Stimulated activated naive CD8-positive, alpha-beta T cell treated with anti-CD3 and anti-CD28 coated beads, Interleukin-15, Interleukin-2, amounts not matched to agents 100 ng/mL and 50 ng/mL, for 24 hours (primary cell): ENCODE measurements at regions not wholly inside any gene's neighbourhood (a gene's known extent, or its start where the extent isn't known, plus 50 kb on each side); places are given as distances from the start of the nearest gene placed in this dataset.
"Not testable (repeated sequence)": the region's sequence is repeated elsewhere in the genome, so short reads cannot be mapped to it uniquely, and the experiment has no call there.

Source experiments
- H3K27ac Mint-ChIP-seq: one replicate; pipeline ENCODE4 v1.8.0; 2021; ENCODE audit warnings: mild to moderate bottlenecking, mixed read lengths
- H3K27me3 Mint-ChIP-seq: one replicate; pipeline ENCODE4 v1.8.0; 2021; ENCODE audit warnings: mixed read lengths
- H3K36me3 Mint-ChIP-seq: one replicate; pipeline ENCODE4 v1.8.0; 2021; ENCODE audit warnings: low read depth, mixed read lengths
- H3K4me1 Mint-ChIP-seq: one replicate; pipeline ENCODE4 v1.8.0; 2021; ENCODE audit warnings: low read depth, mixed read lengths
- H3K4me3 Mint-ChIP-seq: one replicate; pipeline ENCODE4 v1.8.0; 2021; ENCODE audit warnings: mild to moderate bottlenecking, mixed read lengths
- H3K9me3 Mint-ChIP-seq: one replicate; pipeline ENCODE4 v1.8.0; 2021; ENCODE audit warnings: mixed read lengths

GRCh38 chr3:20576228-20576627, 390.2 kb upstream of the SGO1 start:
- Mint-ChIP-seq H3K36me3 (no peaks in the 10 kb centered on the region), H3K27me3 (no peaks in the 10 kb centered on the region), H3K9me3 (peaks cover 4% of the 10 kb centered on the region), H3K4me3 (no peak overlapping the region), H3K4me1 (no peaks in the 10 kb centered on the region), H3K27ac (no peak overlapping the region)

- Mint-ChIP-seq H3K4me1 (no peaks in the 10 kb centered on the region), H3K27me3 (no peaks in the 10 kb centered on the region), H3K4me3 (no peak overlapping the region), H3K27ac (no peak overlapping the region), H3K36me3 (no peaks in the 10 kb centered on the region), H3K9me3 (peaks cover 4% of the 10 kb centered on the region)
Measured at GRCh38 chr3:20575146-20575545, 389.1 kb upstream of the SGO1 start.

GRCh38 chr3:20574746-20575145, 388.7 kb upstream of the SGO1 start:
- H3K36me3 Mint-ChIP-seq: no peaks in the 10 kb centered on the region
- H3K9me3 Mint-ChIP-seq: peaks cover 4% of the 10 kb centered on the region
- no peak overlapping the region for H3K4me3 Mint-ChIP-seq
- H3K27me3 Mint-ChIP-seq: no peaks in the 10 kb centered on the region
- H3K4me1 Mint-ChIP-seq: no peaks in the 10 kb centered on the region
- no peak overlapping the region for H3K27ac Mint-ChIP-seq

GRCh38 chr3:20573175-20573574, 387.2 kb upstream of the SGO1 start:
- H3K27me3 Mint-ChIP-seq: no peaks in the 10 kb centered on the region

GRCh38 chr3:20572473-20572872, 386.5 kb upstream of the SGO1 start:
- H3K4me3 Mint-ChIP-seq: no peak overlapping the region
- no peaks in the 10 kb centered on the region for H3K36me3 Mint-ChIP-seq
- H3K9me3 Mint-ChIP-seq: peaks cover 4% of the 10 kb centered on the region
- H3K4me1 Mint-ChIP-seq: no peaks in the 10 kb centered on the region
- no peak overlapping the region for H3K27ac Mint-ChIP-seq
- H3K27me3 Mint-ChIP-seq: no peaks in the 10 kb centered on the region

More at GRCh38 chr3:20573175-20573574, 387.2 kb upstream of the SGO1 start:
- H3K36me3 Mint-ChIP-seq: no peaks in the 10 kb centered on the region
- H3K9me3 Mint-ChIP-seq: peaks cover 4% of the 10 kb centered on the region
- H3K4me3 Mint-ChIP-seq: no peak overlapping the region
- H3K4me1 Mint-ChIP-seq: no peaks in the 10 kb centered on the region
- no peak overlapping the region for H3K27ac Mint-ChIP-seq

- no peak overlapping the region for H3K27ac Mint-ChIP-seq
- no peaks in the 10 kb centered on the region for H3K27me3 Mint-ChIP-seq
- H3K4me3 Mint-ChIP-seq: no peak overlapping the region
- H3K9me3 Mint-ChIP-seq: peaks cover 4% of the 10 kb centered on the region
- H3K4me1 Mint-ChIP-seq: no peaks in the 10 kb centered on the region
- no peaks in the 10 kb centered on the region for H3K36me3 Mint-ChIP-seq
Measured at GRCh38 chr3:20569310-20569709, 383.3 kb upstream of the SGO1 start.

- H3K4me3 Mint-ChIP-seq: no peak overlapping the region
- H3K36me3 Mint-ChIP-seq: no peaks in the 10 kb centered on the region
- H3K27ac Mint-ChIP-seq: no peak overlapping the region
- H3K27me3 Mint-ChIP-seq: no peaks in the 10 kb centered on the region
- no peaks in the 10 kb centered on the region for H3K4me1 Mint-ChIP-seq
- peaks cover 4% of the 10 kb centered on the region for H3K9me3 Mint-ChIP-seq
Measured at GRCh38 chr3:20564966-20565365, 379.0 kb upstream of the SGO1 start.

- Mint-ChIP-seq H3K27me3 (no peaks in the 10 kb centered on the region), H3K27ac (no peak overlapping the region), H3K9me3 (peaks cover 4% of the 10 kb centered on the region), H3K4me3 (no peak overlapping the region), H3K4me1 (no peaks in the 10 kb centered on the region), H3K36me3 (no peaks in the 10 kb centered on the region)
Measured at GRCh38 chr3:20563985-20564384, 378.0 kb upstream of the SGO1 start.

- Mint-ChIP-seq H3K9me3 (peaks cover 4% of the 10 kb centered on the region), H3K36me3 (no peaks in the 10 kb centered on the region), H3K27me3 (no peaks in the 10 kb centered on the region), H3K4me1 (no peaks in the 10 kb centered on the region), H3K4me3 (no peak overlapping the region), H3K27ac (no peak overlapping the region)
Measured at GRCh38 chr3:20563251-20563650, 377.2 kb upstream of the SGO1 start.

- H3K36me3 Mint-ChIP-seq: no peaks in the 10 kb centered on the region
- H3K4me3 Mint-ChIP-seq: no peak overlapping the region
- H3K4me1 Mint-ChIP-seq: no peaks in the 10 kb centered on the region
- H3K27ac Mint-ChIP-seq: no peak overlapping the region
- H3K27me3 Mint-ChIP-seq: no peaks in the 10 kb centered on the region
- peaks cover 4% of the 10 kb centered on the region for H3K9me3 Mint-ChIP-seq
Measured at GRCh38 chr3:20561166-20561565, 375.2 kb upstream of the SGO1 start.

- H3K27me3 Mint-ChIP-seq, H3K36me3 Mint-ChIP-seq, H3K27ac Mint-ChIP-seq, H3K9me3 Mint-ChIP-seq, H3K4me3 Mint-ChIP-seq, H3K4me1 Mint-ChIP-seq: not testable (repeated sequence)
Measured at GRCh38 chr3:20560446-20560845, 374.4 kb upstream of the SGO1 start.

- no peaks in the 10 kb centered on the region for H3K27me3 Mint-ChIP-seq
- H3K4me1 Mint-ChIP-seq: no peaks in the 10 kb centered on the region
- no peaks in the 10 kb centered on the region for H3K36me3 Mint-ChIP-seq
- no peak overlapping the region for H3K27ac Mint-ChIP-seq
- no peaks in the 10 kb centered on the region for H3K9me3 Mint-ChIP-seq
- no peak overlapping the region for H3K4me3 Mint-ChIP-seq
Measured at GRCh38 chr3:20558161-20558560, 372.2 kb upstream of the SGO1 start.

GRCh38 chr3:20556661-20557060, 370.7 kb upstream of the SGO1 start:
- no peak overlapping the region for H3K27ac Mint-ChIP-seq
- no peaks in the 10 kb centered on the region for H3K9me3 Mint-ChIP-seq
- no peak overlapping the region for H3K4me3 Mint-ChIP-seq
- no peaks in the 10 kb centered on the region for H3K4me1 Mint-ChIP-seq
- no peaks in the 10 kb centered on the region for H3K36me3 Mint-ChIP-seq
- no peaks in the 10 kb centered on the region for H3K27me3 Mint-ChIP-seq

GRCh38 chr3:20552605-20553275, 366.7 kb upstream of the SGO1 start:
- Mint-ChIP-seq H3K27ac (no peak overlapping the region), H3K9me3 (no peaks in the 10 kb centered on the region), H3K4me3 (no peak overlapping the region), H3K4me1 (no peaks in the 10 kb centered on the region), H3K27me3 (no peaks in the 10 kb centered on the region), H3K36me3 (no peaks in the 10 kb centered on the region)

- H3K36me3 Mint-ChIP-seq, H3K4me1 Mint-ChIP-seq, H3K27ac Mint-ChIP-seq, H3K4me3 Mint-ChIP-seq, H3K27me3 Mint-ChIP-seq, H3K9me3 Mint-ChIP-seq: not testable (repeated sequence)
Measured at GRCh38 chr3:20547361-20548269, 361.6 kb upstream of the SGO1 start.
